GDM1 (cell line): ENCODE measurements at regions not wholly inside any gene's neighbourhood (a gene's known extent, or its start where the extent isn't known, plus 50 kb on each side); places are given as distances from the start of the nearest gene placed in this dataset.

Experiments used
- DNase-seq: peaks from one replicate; lab custom pipeline; 2025; lab: John Stamatoyannopoulos, UW

DNA sequence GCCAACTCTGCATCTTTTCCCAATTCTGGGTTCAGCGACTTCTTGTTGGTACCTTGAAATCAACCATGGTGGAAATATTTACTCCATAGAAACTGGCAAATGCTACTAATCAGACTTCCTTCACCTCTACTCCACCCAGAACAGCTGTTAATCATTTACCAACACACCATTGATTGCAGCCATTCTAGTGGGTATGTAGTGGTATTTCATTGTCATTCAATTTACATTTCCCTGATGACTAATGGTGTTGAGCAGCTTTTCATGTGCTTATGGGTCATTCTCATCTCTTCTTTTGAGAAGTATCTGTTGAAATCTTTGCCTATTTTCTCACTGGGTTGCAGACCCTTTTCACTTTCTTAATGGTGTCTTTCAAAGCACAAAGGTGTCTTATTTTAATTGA is 122.4 kb upstream of the MSX2 start:
- no peak for DNase-seq

DNA sequence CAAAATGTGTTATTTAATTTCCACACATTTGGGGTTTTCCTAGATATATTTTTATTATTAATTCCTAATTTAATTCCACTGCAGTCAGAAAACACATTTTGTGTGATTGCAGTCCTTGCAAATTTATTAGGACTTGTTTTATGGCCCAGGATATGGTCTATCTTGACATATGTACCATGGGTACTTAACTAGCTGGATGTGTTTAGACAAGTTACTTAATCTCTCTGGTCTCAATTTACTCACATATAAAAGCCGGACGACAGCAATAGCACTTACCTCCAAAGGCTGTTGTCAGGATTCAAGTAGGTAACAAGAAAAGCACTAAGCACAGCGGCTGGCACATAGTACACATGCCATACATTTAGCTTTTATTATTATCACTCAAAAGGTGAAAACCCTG is 118.2 kb upstream of the MSX2 start:
- DNase-seq, result no peak

DNA sequence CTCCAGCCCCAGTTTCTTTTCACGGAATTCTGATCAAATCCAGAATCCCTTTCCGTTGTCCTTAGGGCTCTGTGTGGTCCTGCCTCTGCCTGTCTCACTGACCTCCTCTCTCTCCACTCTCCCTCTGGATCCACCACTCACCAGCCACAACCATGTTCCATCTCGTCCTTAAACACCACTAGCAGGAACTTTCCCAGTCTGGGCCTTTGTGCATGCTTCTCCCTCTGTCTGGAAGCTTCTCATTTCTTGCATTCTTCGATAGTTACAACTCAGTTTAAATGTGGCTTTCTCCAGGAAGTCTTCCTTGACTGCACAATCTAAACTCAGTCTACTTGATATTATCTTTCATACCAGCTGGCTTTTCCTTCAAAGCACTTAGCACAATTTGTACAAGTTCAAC is 117.7 kb upstream of the MSX2 start:
- DNase-seq, result no peak

DNA sequence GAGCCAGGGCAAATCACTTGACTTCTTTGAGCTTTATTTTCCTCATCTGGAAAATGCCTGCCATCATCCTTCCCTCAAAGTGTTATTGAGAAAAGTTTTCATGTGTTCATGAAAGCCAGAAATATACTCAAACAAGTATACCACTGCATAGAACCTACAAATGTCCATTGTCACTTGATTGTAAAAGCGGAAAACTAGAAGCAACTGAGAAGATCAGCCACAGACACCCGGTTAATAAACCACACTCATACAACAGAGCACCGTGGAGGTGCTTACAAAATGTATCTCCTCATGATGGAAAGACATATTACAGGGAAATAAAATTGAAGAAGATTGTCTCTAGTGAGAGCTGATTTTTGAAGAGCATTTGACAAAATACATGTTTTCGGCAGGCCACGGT is 117.2 kb upstream of the MSX2 start:
- DNase-seq, result no peak

DNA sequence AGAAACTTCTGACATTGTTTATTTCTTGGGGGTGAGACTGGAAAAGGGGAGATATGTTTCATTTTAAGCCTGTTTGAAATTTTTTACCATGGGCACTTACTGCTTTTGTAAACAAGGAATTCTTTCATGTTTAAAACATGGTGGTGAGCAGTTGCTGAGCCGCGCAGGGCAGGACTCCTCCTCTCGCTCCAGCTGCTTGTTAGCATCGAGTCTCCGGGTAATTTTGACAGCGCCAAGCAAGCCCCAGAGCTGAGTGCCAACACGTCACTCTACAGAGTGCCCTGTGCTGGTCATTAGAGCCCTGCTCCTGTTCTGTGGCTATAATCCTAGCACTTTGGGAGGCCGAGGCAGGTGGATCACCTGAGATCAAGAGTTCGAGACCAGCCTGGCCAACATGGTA is 116.5 kb upstream of the MSX2 start:
- DNase-seq, result no peak

DNA sequence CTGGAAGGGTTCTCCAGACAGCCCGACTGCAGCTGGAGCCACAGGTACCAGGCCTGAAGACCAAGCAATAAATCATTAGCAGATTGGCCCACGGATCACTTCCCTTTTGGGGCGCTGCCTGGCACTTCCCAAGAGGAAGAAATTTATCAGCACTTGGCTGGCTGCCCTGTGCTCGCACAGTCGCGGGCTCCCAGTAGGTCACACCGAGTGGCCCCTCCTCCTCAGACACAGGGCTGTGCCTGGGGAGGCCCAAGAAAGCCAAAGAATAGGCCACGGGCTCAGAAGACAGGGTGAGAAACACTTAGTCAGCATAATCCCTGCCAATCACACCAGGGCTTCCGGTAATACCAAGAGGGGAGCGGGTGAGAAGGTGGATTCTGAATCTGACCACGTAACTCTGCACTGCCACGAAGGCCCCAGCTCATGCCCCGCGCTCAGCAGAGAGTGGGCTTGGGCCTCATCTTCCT is 115.7 kb upstream of the MSX2 start:
- DNase-seq, result peak; percentile 55

DNA sequence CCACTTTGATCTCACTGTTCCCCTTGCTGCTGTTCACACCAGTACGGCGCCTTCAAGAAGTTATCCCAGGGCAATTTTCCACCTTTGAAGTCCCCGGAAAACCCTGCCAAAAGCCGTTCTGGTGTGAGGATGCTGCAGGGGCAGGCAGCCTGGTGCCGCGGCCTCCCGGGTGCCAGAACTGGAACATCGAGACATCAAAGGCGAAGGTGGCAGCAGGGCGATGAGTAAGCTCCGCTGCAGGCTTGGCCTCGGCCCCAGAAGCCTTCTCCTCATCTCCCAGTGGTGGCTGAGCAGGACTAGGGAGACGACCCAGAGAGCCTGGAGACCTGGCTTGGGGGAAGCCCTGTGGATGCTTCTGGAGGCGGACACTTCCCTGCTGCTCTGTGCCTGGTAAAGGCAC is 115.3 kb upstream of the MSX2 start:
- DNase-seq, result no peak

DNA sequence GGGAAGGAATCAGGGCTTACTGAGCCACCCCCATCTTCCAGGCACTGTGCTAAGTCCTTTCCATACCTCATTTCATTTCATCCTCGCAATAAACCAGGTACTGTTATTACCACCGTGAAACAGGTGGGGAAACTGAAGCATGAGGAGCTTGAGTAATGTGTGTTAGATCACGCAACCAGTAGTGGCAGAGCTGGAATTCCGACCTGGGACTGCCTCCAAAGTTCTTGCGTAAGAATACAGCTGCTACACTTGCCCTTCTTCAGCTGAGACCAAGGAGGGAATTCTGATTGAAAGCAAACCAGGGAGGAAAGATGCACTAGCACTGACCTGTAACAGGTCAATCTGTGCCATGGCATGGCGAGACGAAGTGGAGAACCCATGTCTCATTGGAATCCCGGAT is 113.4 kb upstream of the MSX2 start:
- DNase-seq, result no peak

DNA sequence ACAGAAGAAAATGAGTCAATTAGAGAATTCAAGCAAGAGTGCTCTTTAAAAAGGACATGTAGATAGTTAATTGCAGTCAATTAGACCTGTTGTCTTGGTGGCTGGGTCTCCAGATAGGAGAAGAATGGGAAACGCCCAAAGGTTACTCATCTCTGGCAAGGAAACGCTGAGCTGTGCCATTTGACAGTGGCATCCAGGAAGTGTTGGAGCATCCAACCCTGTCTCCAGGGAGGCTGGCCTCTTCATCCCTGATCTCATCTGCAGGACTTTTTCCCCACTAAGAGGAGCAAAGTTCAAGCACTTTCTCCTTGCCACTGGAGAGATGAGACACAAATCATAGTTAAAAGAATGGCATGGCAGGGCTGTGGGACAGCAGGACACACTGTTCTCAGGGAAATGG is 111.7 kb upstream of the MSX2 start:
- DNase-seq, result no peak

DNA sequence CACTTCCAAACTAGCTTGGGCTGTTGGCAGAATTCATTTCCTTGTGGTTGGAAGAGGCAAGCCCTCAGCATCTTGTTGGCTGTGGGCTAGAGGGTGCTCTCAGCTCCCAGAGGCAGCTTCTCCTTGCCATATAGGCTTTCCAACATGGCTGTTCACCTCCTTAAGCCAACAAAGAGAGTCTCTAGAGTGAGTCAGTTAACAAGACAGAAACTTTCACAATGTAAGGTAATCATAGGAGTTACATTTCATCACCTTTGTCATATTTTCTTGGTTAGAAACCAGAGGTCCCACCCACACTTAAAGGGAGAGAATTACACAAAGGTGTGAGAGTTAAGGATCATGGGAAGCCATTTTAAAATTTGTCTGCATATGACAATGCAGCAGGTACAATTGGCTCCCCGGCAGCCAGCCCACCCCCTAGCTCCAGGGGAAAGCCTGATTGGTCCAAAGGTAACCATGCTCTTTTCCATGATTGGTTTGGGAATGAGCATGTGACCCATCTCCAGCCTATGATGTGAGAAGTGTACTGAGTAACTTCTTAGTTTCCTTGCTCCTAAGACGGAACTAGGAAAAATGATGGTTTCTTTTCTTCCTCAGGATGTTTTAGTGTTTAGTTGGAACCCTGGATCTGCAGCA is 109.8 kb upstream of the MSX2 start:
- no peak for DNase-seq

DNA sequence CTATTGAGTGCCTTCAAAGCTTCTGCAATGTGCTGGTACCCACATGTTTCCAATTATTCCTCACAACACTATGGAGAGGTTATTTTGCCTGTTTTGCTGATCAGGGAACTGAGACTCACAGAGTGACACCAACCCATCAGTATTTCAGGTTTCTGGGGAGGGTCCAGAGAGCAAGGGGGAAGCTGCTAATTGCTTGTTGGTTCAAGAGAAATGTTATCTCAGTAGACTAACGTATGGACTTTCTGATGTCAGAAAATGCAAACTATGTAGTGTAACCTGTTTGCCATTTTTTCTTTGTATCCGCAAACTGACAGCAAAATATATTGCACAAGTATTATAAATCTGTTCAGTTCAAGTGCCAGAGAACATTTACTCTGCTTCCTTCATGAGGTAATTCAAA is 108.3 kb upstream of the MSX2 start:
- DNase-seq, result no peak

DNA sequence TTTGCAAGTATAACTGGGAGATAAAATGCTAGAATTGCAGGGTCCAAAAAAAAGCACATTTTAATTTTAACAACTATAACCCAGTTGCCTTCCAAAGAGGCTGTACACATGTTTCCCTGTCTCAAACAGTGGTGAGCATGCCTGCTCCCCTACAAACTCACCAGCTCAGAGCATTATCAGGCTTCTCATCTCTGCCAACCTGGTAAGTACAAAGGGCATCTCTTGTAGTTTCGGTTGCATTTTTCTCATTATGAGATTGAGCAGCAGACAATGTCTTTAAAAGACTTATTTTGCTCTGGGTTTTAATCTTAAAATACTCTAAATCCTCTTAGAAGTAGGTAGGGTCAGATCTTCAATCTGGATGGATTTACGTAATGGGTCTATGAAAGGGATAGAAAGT is 107.1 kb upstream of the MSX2 start:
- no peak for DNase-seq

DNA sequence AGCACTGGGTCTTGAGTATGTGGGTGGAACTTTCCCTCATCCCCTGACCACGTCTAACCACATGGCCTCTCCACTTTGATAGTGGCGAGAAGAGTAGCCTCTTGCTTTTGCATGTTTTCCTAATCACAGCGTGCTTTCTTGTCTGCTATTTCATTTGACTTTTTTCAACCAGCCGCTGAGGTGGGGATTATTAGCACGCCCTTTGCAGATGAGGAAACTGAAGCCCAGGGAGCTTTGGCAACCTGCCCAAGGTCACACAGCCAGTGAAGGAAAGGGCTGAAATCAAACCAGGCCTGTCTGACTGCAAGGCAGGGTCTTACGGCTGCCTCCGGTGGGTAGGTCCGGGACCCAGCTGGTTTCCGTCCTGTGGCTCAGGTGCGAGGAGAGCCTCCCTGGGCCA is 106.5 kb upstream of the MSX2 start:
- DNase-seq, result no peak

DNA sequence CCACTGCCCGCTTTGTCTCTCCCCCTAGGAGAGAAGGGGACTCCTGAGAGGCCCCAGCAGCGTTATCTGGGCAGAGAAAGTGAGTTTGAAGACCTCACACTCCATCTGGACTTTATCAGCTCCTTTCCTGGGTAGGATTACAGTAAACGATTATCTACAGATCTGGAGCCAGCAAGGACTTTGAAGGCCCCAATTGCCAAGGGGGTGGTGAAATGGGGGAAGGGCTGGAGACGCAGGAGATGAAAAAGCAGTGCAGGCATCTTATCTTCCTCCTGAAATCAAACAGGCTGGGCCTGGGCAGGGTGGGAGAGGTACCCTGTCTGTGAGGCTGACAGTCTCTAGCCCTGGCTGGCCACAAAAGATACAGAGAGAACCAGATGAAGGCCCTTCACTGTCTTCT is 105.8 kb upstream of the MSX2 start:
- DNase-seq, result no peak

DNA sequence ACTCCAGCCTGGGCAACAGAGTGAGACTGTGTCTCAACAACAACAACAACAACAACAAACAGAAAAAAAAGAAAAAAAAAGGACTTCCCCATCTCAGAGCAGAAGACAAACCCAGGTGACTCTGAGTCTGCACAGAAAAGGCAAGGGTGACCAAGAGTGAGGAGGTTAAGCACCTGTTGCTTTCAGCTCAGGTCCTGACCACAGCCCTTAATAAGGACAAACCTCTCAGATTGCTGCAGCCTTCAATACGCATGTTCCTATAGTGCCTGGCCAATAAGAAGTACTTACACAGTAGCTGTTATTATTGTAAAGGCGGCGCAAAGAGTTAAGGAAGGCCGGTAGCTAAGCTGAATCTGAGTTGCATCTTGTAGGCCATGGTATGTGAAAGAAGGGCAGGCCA is 102.3 kb upstream of the MSX2 start:
- DNase-seq, result no peak

DNA sequence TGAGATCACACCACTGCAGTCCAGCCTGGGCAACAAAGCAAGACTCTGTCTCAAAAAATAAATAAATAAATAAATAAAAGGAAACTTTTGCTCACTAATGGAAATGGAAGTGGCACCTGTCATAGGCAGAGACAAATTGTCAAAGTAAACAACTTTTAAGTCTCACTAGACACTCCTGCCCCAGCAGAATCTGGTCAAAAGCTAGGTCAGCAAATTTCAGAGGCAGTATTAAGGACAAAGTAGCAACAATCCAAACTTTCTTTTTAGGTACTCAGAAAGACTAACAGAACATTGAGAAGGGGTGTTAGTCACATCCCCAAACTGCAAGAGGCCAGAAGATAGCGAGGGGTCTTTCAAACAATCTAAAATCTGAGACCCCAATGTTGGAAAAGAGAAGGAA is 101.4 kb upstream of the MSX2 start:
- no peak for DNase-seq

DNA sequence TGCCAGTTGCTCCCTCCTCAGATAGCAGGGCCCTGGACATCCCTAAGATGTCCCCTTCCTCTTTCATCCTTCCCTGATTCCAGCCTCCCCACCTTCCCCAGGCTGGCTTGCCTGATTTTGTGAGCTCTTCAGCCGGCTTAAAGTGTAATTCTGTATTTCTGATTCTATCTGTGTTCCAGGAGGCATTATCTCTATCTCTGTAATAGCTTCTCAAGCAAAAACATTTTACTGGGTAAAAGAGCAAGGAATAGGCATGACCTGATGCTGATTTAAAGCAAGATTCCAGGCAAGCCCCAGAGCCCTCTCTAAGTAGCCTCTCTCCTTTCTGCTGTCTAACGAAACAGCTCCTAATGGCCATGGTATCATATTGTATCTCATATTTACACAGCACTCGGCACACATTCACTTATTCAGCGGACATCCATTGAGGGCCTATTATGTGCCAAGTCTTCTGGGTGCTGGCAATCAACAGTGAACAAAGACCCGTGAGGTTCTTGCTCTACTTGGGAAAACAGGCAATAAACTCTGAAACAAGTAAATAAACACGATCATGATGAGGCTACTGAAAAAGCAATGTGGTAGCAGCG is 100.9 kb upstream of the MSX2 start:
- no peak for DNase-seq

DNA sequence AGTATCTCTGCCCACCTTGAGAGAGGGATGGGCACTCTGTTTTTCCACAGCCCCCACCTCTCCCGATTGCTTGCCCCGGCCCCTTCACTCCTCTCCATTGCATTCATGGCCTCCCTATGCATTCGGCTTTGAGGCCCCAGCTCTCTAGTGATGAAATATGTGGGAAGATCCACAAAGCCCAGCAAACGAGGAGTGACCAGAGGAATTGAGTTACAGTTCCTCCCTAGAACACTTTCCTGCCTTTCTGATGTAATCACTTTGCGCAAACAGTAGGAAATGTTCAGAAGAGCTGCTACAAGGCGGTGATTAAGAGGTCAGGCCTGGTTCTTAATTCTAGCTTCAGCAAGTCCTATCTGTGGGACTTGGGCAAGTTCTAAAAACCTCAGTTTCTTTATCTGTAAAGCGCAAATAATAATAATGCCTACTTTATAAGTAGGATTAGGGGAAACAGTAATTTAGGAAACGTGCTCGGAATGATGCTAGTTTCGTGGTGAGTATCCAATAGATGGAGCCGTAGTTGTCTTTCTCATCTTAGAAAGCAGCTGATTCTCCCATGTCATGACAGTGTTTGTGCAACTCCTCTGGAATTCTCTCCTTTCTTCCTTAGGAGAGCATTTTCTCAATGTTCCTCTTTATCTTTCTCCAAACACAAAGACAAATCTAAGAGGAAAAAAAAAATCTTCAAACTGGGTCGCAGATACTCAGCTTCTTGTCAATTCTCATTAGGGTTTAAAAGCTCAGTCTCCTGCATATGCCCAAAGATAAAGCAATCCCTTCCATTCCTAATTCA is 99.5 kb upstream of the MSX2 start:
- DNase-seq, result no peak

DNA sequence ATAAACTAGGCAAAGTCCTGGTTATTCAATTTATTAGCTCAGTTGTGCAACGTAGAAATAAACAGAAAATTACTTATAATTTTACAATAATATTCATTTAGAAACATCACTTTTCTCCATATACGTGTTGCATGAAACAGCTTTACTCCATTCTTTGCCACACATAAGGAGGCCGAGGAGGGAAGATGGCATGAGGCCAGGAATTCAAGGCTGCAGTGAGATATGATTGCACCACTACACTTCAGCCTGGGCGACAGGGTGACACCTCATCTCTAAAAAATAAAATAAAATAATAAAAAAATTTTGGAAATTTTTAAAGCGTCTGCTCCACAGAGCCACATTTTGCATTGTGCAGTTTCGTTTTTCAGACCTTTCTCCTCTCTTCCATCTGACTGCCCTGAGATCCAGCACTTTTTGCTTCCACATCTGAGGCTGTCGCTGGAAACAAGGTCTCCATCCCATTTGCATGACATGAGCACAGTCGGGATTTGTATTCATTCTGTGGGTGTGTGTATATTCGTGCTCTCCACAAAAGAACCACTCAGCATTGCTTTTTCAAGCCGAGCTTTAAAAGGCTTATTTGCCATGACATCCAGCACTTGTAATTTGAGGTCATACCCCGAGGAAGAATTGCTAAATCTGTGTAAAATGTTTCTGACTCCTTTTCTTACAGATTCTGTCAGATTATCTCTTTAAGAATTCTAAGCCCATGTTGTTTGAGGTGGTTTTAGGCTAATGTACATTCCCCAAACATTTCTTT is 98.6 kb upstream of the MSX2 start:
- no peak for DNase-seq

DNA sequence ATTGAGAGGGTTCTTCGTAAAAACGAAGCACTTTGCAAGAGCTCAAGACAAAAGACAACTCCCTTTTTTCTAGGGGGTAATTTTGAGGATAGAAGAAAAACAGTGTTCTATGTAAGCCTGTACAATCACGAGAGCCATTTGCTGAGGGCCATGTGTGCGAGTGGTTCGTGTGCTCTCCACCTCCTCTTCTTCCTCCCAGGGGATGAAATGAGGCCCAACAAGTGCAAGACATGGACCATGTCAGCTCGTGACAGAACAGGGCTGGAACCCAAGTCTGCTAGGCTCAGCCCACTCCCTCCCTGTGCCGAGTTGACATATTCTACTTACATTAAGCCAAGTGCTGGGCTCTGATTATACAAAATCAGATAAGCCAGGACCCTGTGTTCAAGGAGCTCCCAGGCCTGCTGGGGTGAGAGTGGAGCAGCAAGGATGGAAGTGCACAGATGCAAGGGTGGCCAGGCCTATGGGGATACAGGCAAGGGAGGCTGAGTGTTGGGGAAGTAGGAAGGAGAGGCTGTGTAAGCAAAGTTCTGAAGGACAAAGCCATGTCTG is 97.9 kb upstream of the MSX2 start:
- DNase-seq, result no peak

DNA sequence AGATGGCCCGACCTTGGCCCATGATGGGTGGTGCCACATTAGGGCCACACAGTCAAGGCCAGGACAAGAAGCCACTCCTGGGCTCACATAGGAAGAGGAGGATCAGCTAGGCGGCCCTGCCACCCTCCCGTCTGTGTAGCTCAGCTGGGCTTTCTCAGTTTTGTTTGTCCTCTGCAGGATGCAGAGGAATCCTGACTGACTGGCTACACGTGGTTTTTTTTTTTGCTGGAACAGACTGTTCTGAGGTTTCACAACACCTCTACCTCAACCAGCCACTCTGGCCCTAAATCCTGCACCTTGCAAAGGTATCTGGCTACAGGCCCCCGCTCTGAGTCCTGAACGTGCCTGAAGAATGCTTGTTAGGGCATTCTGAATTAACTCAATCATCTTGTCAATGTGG is 88.3 kb upstream of the MSX2 start:
- DNase-seq, result no peak

DNA sequence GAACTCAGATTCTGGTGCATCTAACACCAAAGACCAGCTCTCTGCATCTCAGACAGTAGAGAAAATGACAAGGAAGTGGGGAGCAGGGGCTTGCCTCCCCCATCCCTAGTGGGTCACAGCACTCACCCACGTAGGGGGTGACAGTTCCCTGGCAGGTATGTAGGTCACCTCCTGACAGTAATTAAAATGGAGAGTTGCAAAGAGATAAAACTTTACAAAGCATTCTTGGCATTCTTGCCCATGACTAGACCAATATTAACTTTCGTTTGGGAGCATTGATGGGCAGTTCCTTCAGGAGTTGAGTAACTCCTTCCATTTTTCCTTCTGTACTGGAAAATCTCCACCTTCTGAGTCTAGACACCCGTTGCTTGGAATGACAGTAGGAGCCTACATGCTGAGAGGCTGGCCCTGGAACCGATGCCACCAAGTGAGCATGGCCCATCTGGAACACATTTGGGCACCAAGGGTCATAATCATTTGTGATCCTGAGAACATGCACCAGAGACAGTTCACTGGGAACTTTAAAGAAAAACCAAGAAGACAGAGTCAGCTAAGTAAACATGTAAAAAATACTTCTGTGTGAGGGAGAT is 81.5 kb upstream of the MSX2 start:
- DNase-seq, result no peak
